ENCODE measurements at regions not wholly inside any gene's neighbourhood (a gene's known extent, or its start where the extent isn't known, plus 50 kb on each side); places are given as distances from the start of the nearest gene placed in this dataset.

DNA sequence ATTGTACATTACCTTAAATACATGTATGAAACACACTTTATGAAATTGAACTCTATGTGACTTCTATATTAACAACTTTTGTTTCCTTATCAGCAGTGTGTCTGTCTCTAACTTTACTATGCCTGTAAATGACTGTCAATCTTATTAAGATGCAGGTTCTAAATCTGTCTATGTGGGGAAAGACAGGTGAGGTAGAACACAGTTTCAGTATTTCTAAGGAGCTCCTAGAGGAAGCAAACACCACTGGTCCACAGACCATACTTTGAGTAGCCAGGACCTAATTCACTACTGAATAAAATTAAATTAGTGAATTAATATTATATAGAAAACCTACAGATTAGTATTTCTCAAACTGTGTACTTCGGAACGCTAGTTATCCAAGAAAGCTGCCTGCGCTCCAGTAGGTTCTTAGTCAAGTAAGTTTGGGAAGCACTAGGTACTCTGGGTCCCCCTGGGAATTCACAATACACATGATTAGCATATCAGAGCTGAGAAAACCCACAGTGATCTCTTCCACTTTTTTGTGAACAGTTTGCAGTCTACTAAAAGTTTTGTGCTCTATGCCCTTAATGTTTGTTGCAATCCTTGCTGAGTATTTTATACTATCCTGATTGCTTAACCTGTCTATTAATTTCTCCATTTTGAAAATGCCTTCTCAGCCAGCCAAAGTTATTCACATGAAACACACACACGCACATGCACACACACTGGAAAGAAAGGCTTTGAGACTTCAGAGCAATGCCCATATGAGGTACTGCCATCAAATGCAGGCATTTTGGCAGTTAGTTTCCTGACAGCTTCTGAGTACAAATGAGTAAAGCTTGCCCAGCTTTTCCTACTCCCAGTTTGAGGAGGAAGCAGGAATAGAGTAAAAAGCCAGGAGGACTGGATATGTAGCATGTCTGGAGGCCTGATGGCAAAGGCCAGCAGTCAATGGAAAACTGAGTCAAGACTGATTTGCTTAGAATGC is 133.6 kb upstream of the CPEB2 start:
- DNase-seq (ENCODE audit: low read depth in 2 of 2) = no peak

DNA sequence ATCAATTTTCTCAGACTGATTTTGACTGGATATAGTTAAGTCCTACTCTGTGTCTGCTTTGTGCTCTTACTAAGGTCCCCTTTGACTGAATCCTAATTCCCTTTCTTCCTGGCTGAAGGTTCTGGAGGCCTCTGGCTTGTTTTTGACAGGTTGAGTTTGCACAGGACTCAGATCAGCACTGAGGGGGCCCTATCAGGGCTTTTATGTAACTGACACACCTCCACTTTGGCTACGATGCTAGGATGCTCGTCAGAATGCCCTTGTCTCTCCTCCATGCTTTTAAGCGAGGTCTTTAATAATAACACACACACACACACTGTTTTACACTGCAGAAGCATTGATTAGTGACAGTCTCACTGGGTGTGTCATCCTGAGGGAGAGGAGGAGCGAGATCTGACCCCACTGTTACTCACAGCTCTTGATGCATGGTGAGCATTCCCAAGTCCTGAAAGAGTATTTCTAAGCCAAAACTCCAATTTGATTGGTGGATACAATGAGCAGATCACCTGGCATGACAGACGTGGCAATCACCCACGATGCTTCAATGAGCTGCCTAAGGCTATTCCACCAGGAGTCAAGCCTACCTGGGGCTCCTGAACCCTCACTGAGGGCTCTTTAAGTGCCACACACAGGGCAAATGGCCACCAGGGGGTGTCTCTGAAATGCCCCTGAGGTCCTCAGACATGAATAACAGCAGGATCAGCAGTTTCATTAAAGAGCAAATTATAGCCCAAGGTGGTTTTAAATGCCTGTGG is 130.4 kb upstream of the CPEB2 start:
- DNase-seq (ENCODE audit: low read depth in 2 of 2) = no peak

DNA sequence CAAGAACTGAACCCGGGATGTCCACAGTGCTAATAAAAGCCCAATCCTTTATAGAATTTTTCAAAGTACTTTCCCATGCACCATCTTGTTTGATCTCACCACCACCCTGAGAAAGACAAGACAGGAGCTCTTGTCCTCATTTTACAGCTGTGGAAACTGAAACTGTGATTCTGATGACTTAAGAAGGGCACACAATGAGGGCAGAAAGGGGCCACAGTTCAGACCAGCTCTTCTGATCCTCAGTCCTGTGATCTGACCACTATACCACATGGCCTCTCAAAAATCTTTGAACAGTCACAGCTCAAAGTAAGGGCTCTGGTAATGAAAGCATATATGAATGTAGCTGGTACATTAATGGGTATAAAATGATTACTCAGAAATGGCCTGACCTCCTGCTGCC is 127.3 kb upstream of the CPEB2 start:
- DNase-seq (ENCODE audit: low read depth in 2 of 2) = no peak

DNA sequence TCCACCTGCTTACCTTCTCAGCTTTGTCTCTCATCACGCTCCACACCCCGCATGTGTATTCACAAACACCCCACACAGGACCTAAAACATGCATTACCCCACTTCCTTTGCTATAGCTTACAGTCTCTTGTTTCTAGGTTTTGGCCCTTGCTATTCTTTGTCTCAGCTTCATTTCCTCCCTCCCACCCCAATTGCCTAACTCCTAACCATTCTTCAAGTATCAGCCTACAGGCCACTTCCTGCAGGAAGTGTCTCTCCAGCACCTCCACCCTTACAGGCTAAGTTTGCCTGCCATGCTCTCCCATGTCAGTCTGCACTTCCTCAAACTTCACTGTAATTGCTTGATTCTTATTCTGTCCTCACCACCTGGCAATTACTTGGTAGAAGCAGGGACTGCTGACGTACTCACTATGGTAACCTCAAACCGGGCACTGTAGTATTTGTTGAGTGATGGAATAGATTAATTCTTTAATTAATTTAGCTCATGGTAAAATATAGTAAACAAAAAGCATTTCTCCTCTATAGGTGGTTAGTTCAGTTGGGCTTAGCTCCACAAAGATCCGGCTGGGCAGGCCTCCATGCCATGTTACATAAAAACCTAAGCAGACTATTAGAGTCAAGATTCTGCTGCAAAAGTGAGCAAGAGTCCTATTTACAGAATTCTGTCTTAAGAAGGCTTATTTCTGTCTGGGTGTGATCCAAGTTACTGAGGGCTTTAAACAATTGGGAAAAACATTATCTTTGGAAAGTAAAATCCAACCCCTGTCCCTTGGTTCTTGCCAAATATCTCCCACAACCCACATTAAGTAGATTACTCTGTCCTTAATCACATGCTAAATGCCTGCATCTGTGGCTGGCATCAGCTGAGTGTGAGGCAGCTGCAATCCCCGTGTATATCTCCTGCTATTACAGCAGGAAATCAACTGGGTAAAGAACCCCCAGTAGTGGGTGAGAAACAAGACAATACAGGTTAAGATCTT is 124.7 kb upstream of the CPEB2 start:
- no peak for DNase-seq (ENCODE audit: low read depth in 2 of 2)

DNA sequence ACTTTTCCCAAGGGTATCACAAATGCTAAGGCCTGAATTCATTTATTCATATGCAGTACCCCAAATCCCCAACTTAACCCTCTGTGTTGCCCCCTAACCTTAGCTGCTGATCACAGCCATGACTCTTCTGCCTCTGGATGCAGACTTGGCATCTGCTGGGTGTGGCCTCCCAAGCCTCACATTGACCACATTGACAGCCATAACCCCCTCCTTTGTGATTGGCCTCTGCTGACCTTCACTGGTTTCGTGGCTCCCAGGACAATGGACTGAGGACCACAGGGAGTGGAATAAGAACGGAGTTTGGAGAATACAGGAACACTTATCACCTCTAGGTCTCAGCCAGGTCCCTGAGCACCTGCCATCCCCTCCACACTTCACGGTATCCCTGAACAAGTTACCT is 123.6 kb upstream of the CPEB2 start:
- no peak for DNase-seq (ENCODE audit: low read depth in 2 of 2)

DNA sequence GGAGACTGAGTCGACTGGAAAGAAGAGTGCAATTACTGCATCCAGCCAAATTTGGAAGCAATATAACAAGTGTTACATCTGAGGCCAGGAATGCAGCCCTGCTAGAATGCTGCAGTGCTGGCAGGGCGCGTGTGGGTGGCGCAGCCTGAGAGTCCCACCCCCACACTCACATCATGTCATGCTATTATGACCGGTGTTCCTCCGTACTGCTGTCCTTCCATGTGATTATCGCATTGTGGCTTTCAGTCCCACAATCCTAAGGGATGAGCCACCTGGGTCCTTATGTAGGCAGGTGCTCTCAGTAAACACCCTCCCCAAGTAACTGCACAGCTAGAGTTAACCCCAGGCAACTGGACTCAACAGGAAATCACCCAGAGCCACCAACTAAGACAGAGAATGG is 122.6 kb upstream of the CPEB2 start:
- no peak for DNase-seq (ENCODE audit: low read depth in 2 of 2)

DNA sequence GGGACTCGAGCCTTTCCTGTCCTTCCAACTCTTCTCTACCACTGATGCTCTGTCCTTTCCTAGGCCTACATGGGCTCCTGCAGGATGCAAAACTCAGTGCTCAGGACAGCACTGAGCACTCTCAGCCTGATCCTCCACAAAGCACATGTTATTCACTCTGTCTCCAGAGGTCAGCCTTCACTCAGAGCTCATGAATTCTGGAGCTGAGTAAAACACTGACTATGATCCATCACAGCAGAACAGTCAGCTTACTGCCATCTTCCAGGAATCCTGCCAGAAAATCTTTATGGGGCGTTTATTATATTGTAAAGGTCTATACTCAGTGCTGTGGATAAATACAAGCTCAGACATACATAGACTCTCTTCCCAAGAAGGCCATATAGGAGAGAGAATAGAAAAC is 121.5 kb upstream of the CPEB2 start:
- DNase-seq (ENCODE audit: low read depth in 2 of 2) = no peak

DNA sequence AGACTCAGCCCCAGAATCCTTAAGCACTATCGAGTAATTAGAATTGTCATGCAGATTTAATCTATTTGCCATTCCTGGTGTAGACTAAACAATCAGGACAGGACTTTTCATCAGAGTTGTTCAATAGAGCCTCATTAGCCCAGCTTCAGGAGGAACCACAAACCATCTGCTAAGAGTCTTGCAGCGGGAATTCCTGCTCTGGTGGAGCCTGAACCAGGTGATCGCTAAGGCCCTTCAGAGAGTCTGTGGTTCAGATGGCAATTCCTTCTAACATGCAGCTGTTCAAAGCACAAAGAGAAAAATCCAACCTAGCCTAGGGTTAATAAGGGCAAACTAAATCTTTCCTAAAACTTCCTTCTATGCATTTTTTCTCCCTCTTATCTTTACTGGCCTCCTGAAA is 119.1 kb upstream of the CPEB2 start:
- DNase-seq (ENCODE audit: low read depth in 2 of 2) = no peak

DNA sequence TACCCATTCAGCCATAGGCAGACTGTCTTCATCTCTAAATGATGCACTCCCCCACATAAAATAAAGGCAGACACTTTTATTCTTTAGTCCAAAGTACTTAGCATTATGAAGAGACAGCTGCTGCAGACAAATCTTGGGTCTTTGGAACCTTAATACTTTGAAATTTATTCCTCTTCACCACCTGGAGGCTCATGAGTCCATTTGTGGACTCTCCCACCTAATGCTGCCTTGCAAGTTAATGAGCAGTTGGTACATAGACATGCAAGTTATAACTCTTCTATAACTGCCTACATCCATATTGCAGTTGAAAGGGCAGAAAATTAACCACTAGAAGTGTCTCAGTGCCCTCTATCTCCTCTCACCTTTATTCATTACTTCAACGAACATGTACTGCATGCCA is 118.6 kb upstream of the CPEB2 start:
- DNase-seq (ENCODE audit: low read depth in 2 of 2) = no peak

DNA sequence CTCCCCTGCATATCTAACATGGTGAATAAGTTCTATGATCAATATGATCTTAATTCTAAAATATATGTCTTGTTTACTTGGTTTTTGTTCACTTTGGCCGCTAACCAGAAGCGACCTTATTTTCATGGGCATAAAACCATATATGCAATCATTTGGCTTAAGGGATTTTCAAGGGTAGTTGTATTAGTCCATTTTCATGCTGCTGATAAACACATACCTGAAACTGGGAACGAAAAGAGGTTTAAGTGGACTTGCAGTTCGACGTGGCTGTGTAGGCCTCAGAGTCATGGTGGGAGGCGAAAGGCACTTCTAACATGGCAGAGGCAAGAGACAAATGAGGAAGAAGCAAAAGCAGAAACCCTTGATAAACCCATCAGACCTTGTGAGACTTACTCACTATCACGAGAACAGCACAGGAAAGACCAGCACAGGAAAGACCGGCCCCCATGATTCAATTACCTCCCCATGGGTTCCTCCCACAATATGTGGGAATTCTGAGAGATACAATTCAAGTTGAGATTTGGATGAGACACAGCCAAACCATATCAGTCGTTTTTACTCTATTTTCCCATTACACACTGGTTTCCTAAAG is 114.3 kb upstream of the CPEB2 start:
- no peak for DNase-seq (ENCODE audit: low read depth in 2 of 2)

DNA sequence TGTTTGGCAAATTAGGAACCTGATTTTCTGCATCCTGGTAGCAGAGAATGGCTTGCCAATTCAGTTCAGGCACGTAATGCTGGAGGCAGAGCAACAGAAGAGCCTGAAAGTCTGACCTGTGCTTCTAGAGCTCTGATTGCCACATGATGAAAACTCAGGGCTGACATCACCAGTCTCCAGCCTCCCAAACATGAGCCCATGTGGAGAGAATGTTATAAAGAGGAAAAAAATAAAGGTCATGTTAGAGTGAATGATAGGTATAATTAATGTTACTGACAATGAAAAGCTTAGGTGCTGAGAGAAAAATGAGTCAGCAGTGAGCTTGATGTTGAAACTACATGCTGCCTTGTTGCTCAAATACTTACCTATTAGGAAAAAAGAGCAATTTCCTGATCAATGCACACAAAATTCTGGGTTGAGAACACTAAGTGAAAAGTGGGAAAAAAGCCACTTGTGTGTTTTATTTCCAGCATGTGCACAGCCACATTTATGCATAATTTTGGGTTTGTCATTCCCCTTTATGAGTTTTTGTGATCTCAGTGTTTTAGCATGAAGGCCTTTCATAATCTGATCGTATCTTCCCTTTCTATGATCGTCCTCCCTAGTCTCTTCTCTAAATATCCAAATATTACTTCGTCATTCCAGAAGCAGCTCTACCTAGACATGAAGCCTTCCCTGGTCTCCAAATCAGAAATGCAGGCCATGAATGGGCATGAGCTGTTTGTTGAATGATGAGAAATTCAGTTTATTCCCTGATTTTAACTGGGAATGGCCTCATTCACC is 113.3 kb upstream of the CPEB2 start:
- no peak for DNase-seq (ENCODE audit: low read depth in 2 of 2)

DNA sequence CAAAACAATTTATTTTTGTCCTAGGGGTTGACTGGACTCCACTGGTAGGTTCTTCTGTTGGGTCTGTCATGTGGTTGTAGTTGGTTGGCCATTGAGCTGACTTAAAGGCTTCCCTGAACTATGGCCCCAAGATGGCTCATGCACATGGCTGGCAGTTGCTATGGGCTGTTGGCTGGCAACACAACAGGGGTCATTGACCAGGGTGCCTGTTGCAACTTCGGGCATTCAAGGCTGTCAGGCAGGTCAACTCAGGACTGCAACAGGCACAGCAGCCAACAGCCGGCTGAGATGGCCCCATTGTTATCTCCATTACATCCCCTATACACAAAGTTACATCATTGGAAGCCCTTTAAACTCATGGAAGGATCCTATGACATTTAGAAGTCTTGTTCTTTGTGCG is 109.7 kb upstream of the CPEB2 start:
- DNase-seq (ENCODE audit: low read depth in 2 of 2) = no peak

DNA sequence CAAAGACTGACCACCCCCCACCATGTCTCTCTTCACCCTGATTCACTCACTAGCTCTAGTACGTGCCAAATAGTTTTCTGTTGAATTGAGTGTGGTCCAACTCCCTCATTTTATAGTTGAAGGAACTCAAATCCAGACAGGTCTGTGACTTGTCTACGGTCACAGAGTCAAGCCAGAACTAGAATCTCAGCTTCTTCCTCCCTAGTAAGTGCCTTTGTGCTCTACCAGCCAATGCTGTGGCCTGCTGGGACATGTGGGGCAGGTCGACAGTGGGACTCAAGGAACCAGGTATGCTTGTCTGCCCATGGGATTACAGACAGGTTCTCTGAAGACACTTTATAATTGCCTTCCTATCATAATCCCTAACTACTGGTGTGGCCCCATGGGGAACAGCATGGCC is 108.6 kb upstream of the CPEB2 start:
- DNase-seq (ENCODE audit: low read depth in 2 of 2) = no peak

DNA sequence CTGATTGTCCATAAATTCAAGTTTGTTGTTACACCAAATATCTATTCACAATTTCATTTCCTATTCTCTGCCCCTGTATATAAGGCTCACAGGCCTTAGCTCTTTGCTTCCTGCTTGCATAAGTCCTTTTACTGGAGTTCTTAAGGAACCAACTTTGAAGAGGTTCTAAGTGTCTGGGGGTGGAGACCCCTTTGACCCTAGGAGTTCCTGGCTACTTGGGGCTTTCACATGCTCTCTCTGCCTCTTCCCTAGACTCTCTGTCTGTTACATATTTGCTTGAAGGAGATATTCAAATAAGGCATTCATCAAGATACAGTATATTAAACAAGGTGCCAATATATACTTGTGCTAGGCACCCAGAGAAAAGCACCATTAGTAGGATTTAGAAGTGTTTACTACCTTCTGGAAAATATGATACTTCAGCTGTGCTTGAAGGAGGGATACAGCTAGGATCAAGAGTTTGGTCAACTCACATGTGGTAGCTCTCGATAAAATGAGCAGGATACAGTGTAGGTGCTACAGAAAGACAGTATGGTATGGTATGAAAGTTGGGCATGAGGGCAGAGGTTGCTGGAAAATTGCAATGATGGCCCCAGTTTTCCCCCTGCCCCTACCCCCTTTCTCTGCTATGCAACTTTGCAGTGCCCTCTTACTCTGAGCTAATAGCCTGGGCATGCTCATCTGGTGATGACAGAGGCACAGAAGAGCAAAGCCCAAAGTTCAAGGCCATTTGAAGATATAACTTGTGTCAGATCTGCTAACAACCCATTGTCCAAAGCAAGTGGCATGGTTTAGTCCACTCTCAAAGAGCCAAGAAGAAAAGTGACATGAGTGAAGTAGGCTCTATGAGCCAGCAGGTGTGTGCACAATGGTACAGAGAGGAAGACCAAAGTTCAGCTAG is 107.6 kb upstream of the CPEB2 start:
- no peak for DNase-seq (ENCODE audit: low read depth in 2 of 2)

DNA sequence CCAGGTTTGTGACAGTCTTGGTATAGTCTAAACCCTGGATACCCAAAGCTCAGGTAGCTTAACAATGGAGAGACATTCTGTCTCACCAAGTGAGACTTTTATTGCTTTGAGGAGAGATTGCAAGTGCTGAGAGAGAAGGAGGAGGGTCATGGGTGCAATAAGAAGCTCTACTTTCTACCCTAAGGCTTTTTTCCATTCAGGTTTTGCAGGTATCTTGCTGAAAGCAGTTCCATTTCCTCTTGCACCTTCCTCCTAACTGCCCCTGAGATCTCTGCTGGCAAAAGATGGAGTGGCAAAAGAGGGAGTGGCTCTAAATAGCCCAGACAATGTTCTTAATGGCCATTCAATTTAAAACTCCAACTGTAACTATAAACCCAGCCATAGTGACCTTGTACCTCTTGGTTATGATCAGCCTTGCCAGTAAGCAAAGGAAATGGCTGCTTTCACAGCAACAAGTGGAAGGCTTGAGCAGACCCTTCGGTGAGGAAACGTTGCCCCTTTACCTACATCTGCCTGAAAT is 105.6 kb upstream of the CPEB2 start:
- DNase-seq (ENCODE audit: low read depth in 2 of 2) = no peak

DNA sequence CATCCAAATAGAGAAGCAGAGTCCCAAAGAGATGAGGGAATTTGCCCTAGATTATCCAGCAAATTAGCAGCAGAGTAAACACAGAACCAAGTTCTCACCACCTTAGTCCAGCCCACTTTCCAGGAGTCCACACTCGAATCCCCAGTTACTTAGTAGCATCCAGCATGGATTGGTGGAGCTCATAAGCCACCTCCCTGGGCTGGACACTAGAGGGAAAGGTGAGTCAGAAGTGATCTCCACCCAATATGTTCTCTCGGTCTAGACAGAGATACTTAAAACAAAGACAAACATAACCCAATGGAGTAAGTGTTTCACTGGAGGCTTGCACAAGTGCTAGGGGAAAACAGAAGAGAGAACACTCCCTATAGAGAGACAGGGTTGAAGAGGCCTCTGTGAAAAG is 105.1 kb upstream of the CPEB2 start:
- no peak for DNase-seq (ENCODE audit: low read depth in 2 of 2)

DNA sequence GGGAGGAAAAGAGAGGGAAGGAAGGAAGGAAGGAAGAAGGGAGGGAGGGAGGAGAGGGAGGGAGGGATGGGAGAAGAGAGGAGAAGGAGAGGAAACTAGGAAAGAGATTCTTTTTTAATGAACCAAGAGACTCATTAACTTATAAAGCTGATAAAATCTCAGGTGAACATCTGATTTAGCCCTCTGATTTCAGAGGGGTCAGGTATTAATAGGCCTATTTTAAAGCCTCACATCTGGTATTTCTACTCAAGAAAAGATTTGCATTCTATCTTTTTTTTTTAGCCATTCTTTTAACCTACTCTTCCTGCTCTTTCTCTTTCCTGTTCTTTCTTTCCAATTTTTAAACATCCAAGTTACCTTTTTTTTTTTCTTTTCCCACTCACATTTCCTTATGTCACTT is 103.3 kb upstream of the CPEB2 start:
- no peak for DNase-seq (ENCODE audit: low read depth in 2 of 2)

DNA sequence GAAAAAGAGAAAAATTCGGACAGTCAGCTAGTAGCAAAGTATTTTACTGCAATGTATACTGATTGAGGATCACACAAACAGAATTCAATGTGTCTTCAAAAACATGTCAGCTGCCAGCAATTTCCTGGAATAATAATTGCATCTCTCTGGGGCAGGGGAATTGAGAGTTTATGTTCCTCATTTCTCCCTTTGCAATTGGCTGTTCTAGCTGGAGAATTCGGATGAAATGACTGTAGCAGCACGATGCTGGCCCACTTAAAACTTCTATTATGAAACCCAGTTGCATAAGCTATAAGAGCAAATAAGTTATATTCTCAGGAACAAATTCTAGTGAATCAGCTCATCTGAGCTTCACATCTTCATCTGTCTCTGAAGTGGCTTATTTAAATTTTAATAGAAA is 99.9 kb upstream of the CPEB2 start:
- DNase-seq (ENCODE audit: low read depth in 2 of 2) = no peak

DNA sequence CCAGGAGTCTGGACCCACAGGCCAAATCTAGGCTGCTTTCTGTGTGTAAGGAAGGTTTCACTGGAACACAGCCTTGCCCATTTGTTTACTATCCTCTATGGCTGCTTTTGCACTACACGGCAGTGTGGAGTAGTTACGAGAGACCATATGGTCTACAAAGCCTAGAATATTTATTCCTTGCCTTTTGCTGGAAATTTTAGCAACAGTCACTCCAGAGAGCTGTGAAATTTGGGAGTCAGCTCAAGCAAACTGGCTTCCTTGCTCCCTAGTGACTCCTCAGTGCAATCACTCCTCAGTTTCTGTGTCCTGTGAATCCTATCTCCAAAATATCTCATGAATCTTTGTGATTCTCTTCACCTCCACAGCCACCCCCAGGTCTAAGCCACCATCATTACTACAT is 99.0 kb upstream of the CPEB2 start:
- no peak for DNase-seq (ENCODE audit: low read depth in 2 of 2)

Data from fibroblast of skin of left biceps (primary cell).